WERI-Rb-1 (cell line): ENCODE measurements at regions not wholly inside any gene's neighbourhood (a gene's known extent, or its start where the extent isn't known, plus 50 kb on each side); places are given as distances from the start of the nearest gene placed in this dataset.

Source experiments
- DNase-seq: peaks from one replicate; pipeline ENCODE4 v3.0.0-alpha.2; 2020
- H3K27ac ChIP-seq: fragments of 250-450 bp; sonication (Bioruptor Pico); 2 replicates; pipeline ENCODE4 v1.5.1; 2020; ENCODE audit warnings: mild to moderate bottlenecking, moderate library complexity
- H3K27me3 ChIP-seq: fragments of 250-450 bp; sonication (Bioruptor Pico); 2 replicates; pipeline ENCODE4 v1.5.1; 2021; ENCODE audit warnings: mild to moderate bottlenecking, low read depth, moderate library complexity; ENCODE audit not compliant: insufficient read depth, severe bottlenecking
- H3K36me3 ChIP-seq: fragments of 250-450 bp; sonication (Bioruptor Pico); 2 replicates; pipeline ENCODE4 v1.5.1; 2020; ENCODE audit warnings: mild to moderate bottlenecking, moderate library complexity
- H3K4me3 ChIP-seq: 2 replicates; pipeline ENCODE4 v1.5.1; 2011; ENCODE audit warnings: low read depth, mild to moderate bottlenecking, control low read depth, low read length
- H3K9me3 ChIP-seq: fragments of 250-450 bp; sonication (Bioruptor Pico); 2 replicates; pipeline ENCODE4 v1.5.1; 2021; ENCODE audit warnings: mild to moderate bottlenecking, moderate library complexity; ENCODE audit not compliant: severe bottlenecking
- CTCF ChIP-seq: IDR thresholded peaks from 2 replicates; pipeline ENCODE4 v1.5.1; 2011; ENCODE audit warnings: low read depth, mild to moderate bottlenecking, control low read depth, inconsistent platforms, low read length

- no peak overlapping the region for H3K27ac ChIP-seq
- TF ChIP-seq CTCF = no peak
- no peak for DNase-seq
- H3K27me3 ChIP-seq = peaks cover 86% of the 10 kb centered on the region
- H3K9me3 ChIP-seq = no peaks in the 10 kb centered on the region
- no peak overlapping the region for H3K4me3 ChIP-seq
- no peaks in the 10 kb centered on the region for H3K36me3 ChIP-seq
These were observed 227.5 kb downstream of the TTC32 start for GRCh38 chr2:19674051-19675002.

GRCh38 chr2:19673213-19673791 lies 228.5 kb downstream of the TTC32 start:
- no peaks in the 10 kb centered on the region for H3K36me3 ChIP-seq
- no peak for DNase-seq
- H3K4me3 ChIP-seq = no peak overlapping the region
- no peak overlapping the region for H3K27ac ChIP-seq
- no peaks in the 10 kb centered on the region for H3K9me3 ChIP-seq
- TF ChIP-seq CTCF = no peak
- peaks cover 85% of the 10 kb centered on the region for H3K27me3 ChIP-seq

DNA sequence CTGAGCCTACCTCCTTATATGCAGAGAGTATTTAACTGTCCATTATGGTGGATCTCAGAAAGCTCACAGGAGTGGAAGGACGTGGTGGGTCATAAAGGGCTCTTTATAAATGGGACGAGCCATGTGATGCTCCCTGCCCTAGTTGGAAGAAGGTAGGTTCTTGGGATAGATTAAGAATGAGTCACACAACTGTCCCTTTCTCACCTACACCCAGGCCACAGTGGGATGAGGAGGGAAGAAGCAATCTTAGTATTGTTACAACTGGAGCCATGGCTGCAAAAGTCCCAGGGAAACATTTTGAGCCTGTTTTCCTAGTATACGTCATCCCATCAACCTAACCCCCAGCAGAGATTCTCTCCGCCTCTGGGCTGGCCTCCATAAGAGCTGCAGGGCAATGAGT lies 229.9 kb downstream of the TTC32 start:
- Histone ChIP-seq H3K36me3 (no peaks in the 10 kb centered on the region), H3K27ac (no peak overlapping the region), H3K4me3 (no peak overlapping the region), H3K9me3 (no peaks in the 10 kb centered on the region), H3K27me3 (peaks cover 85% of the 10 kb centered on the region)
- no peak for TF ChIP-seq CTCF
- DNase-seq = no peak

DNA sequence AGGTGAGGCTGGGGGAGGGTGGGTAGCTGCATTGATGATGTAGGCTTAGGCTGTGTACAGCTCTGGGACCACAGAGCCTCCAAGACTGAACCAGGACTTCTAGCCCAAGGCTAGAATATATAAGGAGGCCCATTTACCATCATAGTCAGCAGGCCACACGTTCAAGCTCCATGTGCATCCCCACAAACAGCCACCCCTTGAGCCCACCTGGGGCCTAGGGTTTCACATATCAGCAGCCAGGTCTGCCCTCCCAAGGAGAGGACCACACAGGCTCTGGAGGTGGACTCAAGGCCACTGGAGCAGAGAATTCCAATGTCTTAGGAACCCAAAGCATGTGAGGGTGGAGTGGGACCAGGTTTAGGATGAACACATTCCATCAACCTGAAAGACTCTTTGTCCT lies 230.5 kb downstream of the TTC32 start:
- Histone ChIP-seq H3K36me3 (no peaks in the 10 kb centered on the region), H3K27ac (no peak overlapping the region), H3K9me3 (no peaks in the 10 kb centered on the region), H3K27me3 (peaks cover 82% of the 10 kb centered on the region), H3K4me3 (no peak overlapping the region)
- no peak for TF ChIP-seq CTCF
- no peak for DNase-seq

GRCh38 chr2:19670303-19670702 lies 231.5 kb downstream of the TTC32 start:
- no peak for TF ChIP-seq CTCF
- DNase-seq = no peak
- Histone ChIP-seq H3K4me3 (no peak overlapping the region), H3K27ac (no peak overlapping the region), H3K27me3 (peaks cover 75% of the 10 kb centered on the region), H3K9me3 (no peaks in the 10 kb centered on the region), H3K36me3 (no peaks in the 10 kb centered on the region)
